IMR-90 (cell line): ENCODE measurements at regions not wholly inside any gene's neighbourhood (a gene's known extent, or its start where the extent isn't known, plus 50 kb on each side); places are given as distances from the start of the nearest gene placed in this dataset.

Experiments used
- ATAC-seq: fragments of 200-7000 bp; cut with Tn5 transposase; 2 replicates; pipeline ENCODE4 v1.9.1; 2020; ENCODE audit warnings: low read depth, mild to moderate bottlenecking, moderate library complexity
- BruUV-seq: library from RNA; stranded (reverse); fragments of 400-500 nt; replicated peaks from 2 replicates; lab custom pipeline; 2021; lab: Mats Ljungman, UMichigan
- CTCF ChIA-PET: fragments of 300-600 bp; formaldehyde crosslinking; extraction: SDS; loops from one replicate; lab custom pipeline; 2021; ENCODE audit warnings: antibody characterized with exemption; lab: Yijun Ruan, JAX
- POLR2A ChIA-PET: fragments of 300-600 bp; sonication (Branson Sonifier 250); formaldehyde crosslinking; loops from one replicate; lab custom pipeline; 2022; ENCODE audit warnings: antibody characterized with exemption; ENCODE audit not compliant: unreplicated experiment; lab: Charles Lee
- DNase-seq: peaks from one replicate; pipeline ENCODE4 v3.0.0; 2013
- H2AFZ ChIP-seq: replicated peaks from 2 replicates; pipeline ENCODE3; 2013; ENCODE audit warnings: low read length, mild to moderate bottlenecking; ENCODE audit not compliant: poor library complexity
- H2AK5ac ChIP-seq: 2 replicates; pipeline ENCODE4 v1.6.1; 2013; ENCODE audit warnings: low read depth, low read length, inconsistent platforms
- H2AK9ac ChIP-seq: replicated peaks from 2 replicates; pipeline ENCODE3; 2013; ENCODE audit warnings: mild to moderate bottlenecking, low read depth, low read length, moderate library complexity; ENCODE audit not compliant: poor library complexity
- H2BK120ac ChIP-seq: 2 replicates; pipeline ENCODE4 v1.6.1; 2013; ENCODE audit warnings: low read depth, low read length, inconsistent platforms
- H2BK15ac ChIP-seq: 3 replicates; pipeline ENCODE4 v1.6.1; 2013; ENCODE audit warnings: low read depth, low read length, inconsistent platforms
- H2BK20ac ChIP-seq: 2 replicates; pipeline ENCODE4 v1.6.1; 2013; ENCODE audit warnings: low read depth, mild to moderate bottlenecking, inconsistent platforms, low read length, moderate library complexity
- H2BK5ac ChIP-seq: 2 replicates; pipeline ENCODE4 v1.6.1; 2013; ENCODE audit warnings: mild to moderate bottlenecking, low read depth, low read length, inconsistent platforms; ENCODE audit not compliant: poor library complexity, severe bottlenecking
- H3K14ac ChIP-seq: replicated peaks from 2 replicates; pipeline ENCODE4 v1.6.1; 2013; ENCODE audit warnings: low read depth, low read length, inconsistent platforms
- H3K18ac ChIP-seq: 2 replicates; pipeline ENCODE4 v1.6.1; 2013; ENCODE audit warnings: low read depth, low read length, control low read depth
- H3K23ac ChIP-seq: 2 replicates; pipeline ENCODE4 v1.6.1; 2013; ENCODE audit warnings: low read depth, low read length, inconsistent platforms
- H3K27ac ChIP-seq: 2 replicates; pipeline ENCODE4 v1.5.1; 2013; ENCODE audit warnings: mild to moderate bottlenecking, control low read depth, low read length; ENCODE audit not compliant: insufficient read depth
- H3K27me3 ChIP-seq: 2 replicates; pipeline ENCODE4 v1.6.1; 2013; ENCODE audit warnings: low read length; ENCODE audit not compliant: control insufficient read depth, insufficient read depth
- H3K36me3 ChIP-seq: 2 replicates; pipeline ENCODE4 v1.6.1; 2013; ENCODE audit warnings: low read length, mixed read lengths; ENCODE audit not compliant: control insufficient read depth, insufficient read depth
- H3K4ac ChIP-seq: 2 replicates; pipeline ENCODE4 v1.6.1; 2013; ENCODE audit warnings: low read depth, low read length, inconsistent platforms
- H3K4me1 ChIP-seq: 2 replicates; pipeline ENCODE4 v1.6.1; 2013; ENCODE audit warnings: low read length, mixed read lengths; ENCODE audit not compliant: control insufficient read depth, insufficient read depth
- H3K4me2 ChIP-seq: 2 replicates; pipeline ENCODE4 v1.6.1; 2013; ENCODE audit warnings: low read depth, mild to moderate bottlenecking, control low read depth, low read length, moderate library complexity
- H3K4me3 ChIP-seq: 2 replicates; pipeline ENCODE4 v1.5.1; 2013; ENCODE audit warnings: low read depth, mild to moderate bottlenecking, control low read depth, low read length, moderate library complexity; ENCODE audit not compliant: insufficient read depth
- H3K56ac ChIP-seq: 2 replicates; pipeline ENCODE4 v1.6.1; 2013; ENCODE audit warnings: low read length, inconsistent platforms; ENCODE audit not compliant: insufficient read depth; ENCODE audit errors: extremely low read depth
- H3K79me1 ChIP-seq, 2 experiments: 2 replicates each; pipeline ENCODE4 v1.6.1; 2013; ENCODE audit warnings: low read length in 2 of 2, inconsistent platforms in 1 of 2, low read depth in 1 of 2
- H3K9ac ChIP-seq: 2 replicates; pipeline ENCODE4 v1.6.1; 2013; ENCODE audit warnings: low read depth, low read length, control low read depth
- H3K9me1 ChIP-seq: 2 replicates; pipeline ENCODE4 v1.6.1; 2013; ENCODE audit warnings: low read length, inconsistent platforms; ENCODE audit not compliant: insufficient read depth
- H3K9me3 ChIP-seq: 2 replicates; pipeline ENCODE4 v1.6.1; 2013; ENCODE audit warnings: low read length; ENCODE audit not compliant: control insufficient read depth, insufficient read depth
- H4K20me1 ChIP-seq: 2 replicates; pipeline ENCODE4 v1.6.1; 2013; ENCODE audit warnings: low read length, inconsistent platforms; ENCODE audit not compliant: insufficient read depth
- H4K5ac ChIP-seq: 2 replicates; pipeline ENCODE4 v1.6.1; 2013; ENCODE audit warnings: mild to moderate bottlenecking, low read depth, low read length, control low read depth
- H4K8ac ChIP-seq, 2 experiments: 2 replicates each; pipeline ENCODE4 v1.6.1; 2013; ENCODE audit warnings: low read depth in 2 of 2, low read length in 2 of 2, control low read depth in 1 of 2, inconsistent platforms in 1 of 2
- H4K91ac ChIP-seq: 2 replicates; pipeline ENCODE4 v1.6.1; 2013; ENCODE audit warnings: low read depth, low read length, inconsistent platforms; ENCODE audit not compliant: insufficient read depth
- CEBPB ChIP-seq: IDR thresholded peaks from 2 replicates; pipeline ENCODE4 v1.6.1; 2012; ENCODE audit warnings: low read depth, low read length, improper control_type of control experiment
- CTCF ChIP-seq: conservative IDR thresholded peaks from 2 replicates; pipeline ENCODE4 v1.5.1; 2012; ENCODE audit warnings: mild to moderate bottlenecking, low read depth, low read length, improper control_type of control experiment
- FOS ChIP-seq: fragments of 150-350 bp; IDR thresholded peaks from 2 replicates; pipeline ENCODE4 v1.6.1; 2016; ENCODE audit warnings: low read depth, low read length
- MAFK ChIP-seq: IDR thresholded peaks from 2 replicates; pipeline ENCODE4 v1.6.1; 2012; ENCODE audit warnings: low read depth, low read length, improper control_type of control experiment
- MAZ ChIP-seq: IDR thresholded peaks from 2 replicates; pipeline ENCODE4 v1.6.1; 2012; ENCODE audit warnings: low read depth, mild to moderate bottlenecking, low read length, improper control_type of control experiment, moderate library complexity, borderline replicate concordance
- MXI1 ChIP-seq: IDR thresholded peaks from 2 replicates; pipeline ENCODE4 v1.6.1; 2012; ENCODE audit warnings: low read depth, mild to moderate bottlenecking, low read length, moderate library complexity, borderline replicate concordance
- NFE2L2 ChIP-seq: fragments of 150-350 bp; IDR thresholded peaks from 2 replicates; pipeline ENCODE4 v1.6.1; 2016; ENCODE audit warnings: low read depth, mild to moderate bottlenecking, low read length
- POLR2A ChIP-seq: IDR thresholded peaks from 2 replicates; pipeline ENCODE4 v1.6.1; 2012; ENCODE audit warnings: mild to moderate bottlenecking, low read depth, low read length
- RAD21 ChIP-seq: IDR thresholded peaks from 2 replicates; pipeline ENCODE4 v1.6.1; 2012; ENCODE audit warnings: low read length, improper control_type of control experiment
- RCOR1 ChIP-seq: IDR thresholded peaks from 2 replicates; pipeline ENCODE4 v1.6.1; 2012; ENCODE audit warnings: mild to moderate bottlenecking, low read length, improper control_type of control experiment; ENCODE audit not compliant: insufficient replicate concordance
- SMC3 ChIP-seq: fragments of 150-350 bp; IDR thresholded peaks from 2 replicates; pipeline ENCODE4 v1.6.1; 2016; ENCODE audit warnings: low read depth, mild to moderate bottlenecking, antibody characterized with exemption, low read length, moderate library complexity
- USF2 ChIP-seq: fragments of 150-350 bp; IDR thresholded peaks from 2 replicates; pipeline ENCODE4 v1.6.1; 2017; ENCODE audit warnings: mild to moderate bottlenecking, antibody characterized with exemption, low read length, low read depth
- WGBS, 2 experiments: methylation state at CpG; one replicate each; pipeline versions ENCODE4 v1.1.5 to v1.1.7; 2013; ENCODE audit warnings: missing lambda C conversion rate in 2 of 2; ENCODE audit not compliant: insufficient read length in 1 of 2; ENCODE audit errors: extremely low coverage in 2 of 2; 5-methylcytosine and 5-hydroxymethylcytosine counted together
- dilution Hi-C: fragments of 300-500 bp; cut with HindIII; formaldehyde crosslinking; loops from one replicate; pipeline ENCODE4 v1.14.3; 2018; ENCODE audit warnings: low sequenced_read_pairs; ENCODE audit not compliant: unreplicated experiment
- in situ Hi-C: fragments of 300-500 bp; cut with MboI; formaldehyde crosslinking; loops from 3 replicates; pipeline ENCODE4 v1.14.3; 2019; ENCODE audit warnings: low sequenced_read_pairs, inconsistent platforms, mixed read lengths
- intact Hi-C: fragments of 100-400 bp; cut with micrococcal nuclease; formaldehyde crosslinking; loops from 2 replicates; pipeline ENCODE4 v1.10.0; 2022

- Histone ChIP-seq H2AFZ (no peak overlapping the region), H3K36me3 (no peaks in the 10 kb centered on the region), H3K4me1 (no peaks in the 10 kb centered on the region), H2BK15ac (no peak overlapping the region), H2BK5ac (no peak overlapping the region), H3K79me1 (no peaks in the 10 kb centered on the region), H4K8ac (no peak overlapping the region), H3K9me3 (peaks cover 2% of the 10 kb centered on the region; the same call in 1 of the 2 replicates), H3K23ac (no peak overlapping the region), H3K27me3 (no peaks in the 10 kb centered on the region), H3K4ac (no peak overlapping the region), H3K9me1 (no peaks in the 10 kb centered on the region), H4K91ac (no peak overlapping the region), H4K20me1 (no peaks in the 10 kb centered on the region), H4K5ac (no peak overlapping the region), H3K56ac (no peak overlapping the region), H3K27ac (no peak overlapping the region), H2BK20ac (no peak overlapping the region), H3K14ac (no peak overlapping the region), H3K18ac (no peak overlapping the region; the same call in 1 of the 2 replicates), H3K4me2 (no peak overlapping the region), H2AK9ac (no peak overlapping the region), H2BK120ac (no peak overlapping the region), H3K9ac (no peak overlapping the region), H2AK5ac (no peak overlapping the region), H3K4me3 (no peak overlapping the region)
- ChIA-PET POLR2A (no interaction called here), CTCF (interaction anchor here (1.3 kb wide), 1 partner anchor 9 kb away, joined by 3 read pairs; no protein-coding TSS in a partner anchor)
- intact Hi-C loops (no loop called here), in situ Hi-C loops (no loop called here), dilution Hi-C loops (no loop called here)
- no TSS peak for BruUV-seq
- WGBS, 2 experiments: no CpG with 5 or more reads among the region's 1 CpG
- DNase-seq (peak; percentile 70), ATAC-seq (peak; percentile 60)
- no peak for TF ChIP-seq MAZ
- no peak for TF ChIP-seq NFE2L2
- TF ChIP-seq SMC3: no peak
- TF ChIP-seq POLR2A: no peak
- TF ChIP-seq FOS: no peak
- no peak for TF ChIP-seq RAD21
- no peak for TF ChIP-seq CEBPB
- no peak for TF ChIP-seq MAFK
- TF ChIP-seq RCOR1: no peak
- TF ChIP-seq USF2: no peak
- TF ChIP-seq CTCF: no peak
- TF ChIP-seq MXI1: no peak
Measured at GRCh38 chr14:48771717-48772116, 814.5 kb downstream of the RPS29 start.
